ENCODE measurements at regions not wholly inside any gene's neighbourhood (a gene's known extent, or its start where the extent isn't known, plus 50 kb on each side); places are given as distances from the start of the nearest gene placed in this dataset.

- TF ChIP-seq CTCF (IDR thresholded peaks at IDR 0.05) (no peak), POLR2A (IDR thresholded peaks at IDR 0.05) (no peak), POLR2AphosphoS5 (IDR thresholded peaks at IDR 0.05) (no peak), EP300 (IDR thresholded peaks at IDR 0.05) (no peak)
These were observed 152.7 kb downstream of the DLL1 start for GRCh38 chr6:170137911-170138910.
